HCT116 (cell line): ENCODE measurements at regions not wholly inside any gene's neighbourhood (a gene's known extent, or its start where the extent isn't known, plus 50 kb on each side); places are given as distances from the start of the nearest gene placed in this dataset.

Experiments used
- ATAC-seq: fragments of 200-7000 bp; cut with Tn5 transposase; 2 replicates; pipeline ENCODE4 v1.9.1; 2020; ENCODE audit warnings: mild to moderate bottlenecking, moderate library complexity
- BruUV-seq: library from RNA; stranded (reverse); fragments of 400-500 nt; replicated peaks from 2 replicates; lab custom pipeline; 2021; lab: Mats Ljungman, UMichigan
- CTCF ChIA-PET: fragments of 300-600 bp; sonication (Branson Sonifier 250); formaldehyde crosslinking; loops from one replicate; lab custom pipeline; 2021; ENCODE audit warnings: antibody characterized with exemption; lab: Charles Lee
- POLR2A ChIA-PET: fragments of 300-600, 350-600 bp; sonication (Branson Sonifier 250); formaldehyde crosslinking; loops from one replicate; lab custom pipeline; 2021; ENCODE audit warnings: antibody characterized with exemption; lab: Charles Lee
- RAD21 ChIA-PET, 2 experiments: fragments of 300-600 bp; sonication (Branson Sonifier 250); formaldehyde crosslinking; loops; one replicate each; lab custom pipeline; 2023; ENCODE audit warnings: low total read pairs in 2 of 2; ENCODE audit not compliant: uncharacterized antibody in 2 of 2, unreplicated experiment in 2 of 2, low non-redundant PET in 1 of 2; lab: Charles Lee
- DNase-seq: peaks from one replicate; pipeline ENCODE4 v3.0.0-alpha.2; 2010; ENCODE audit warnings: low read depth, low spot score
- H2AFZ ChIP-seq: fragments of 200-600 bp; shearing (Covaris generic), sonication (generic); 2 replicates; pipeline ENCODE4 v1.6.1; 2017; ENCODE audit warnings: low read depth, mixed run types, mixed read lengths, antibody characterized with exemption, low read length; ENCODE audit not compliant: poor library complexity, severe bottlenecking
- H3K27ac ChIP-seq: 2 replicates; pipeline ENCODE4 v1.5.1; 2012; ENCODE audit warnings: low read depth, low read length
- H3K27me3 ChIP-seq: fragments of 200-600 bp; sonication (generic); 2 replicates; pipeline ENCODE4 v1.6.1; 2016; ENCODE audit warnings: mixed run types, low read length, mixed read lengths; ENCODE audit not compliant: insufficient read depth
- H3K36me3 ChIP-seq, 2 experiments: fragments of 200-500 bp in 1 of 2; fragments of 200-600 bp in 1 of 2; sonication (Bioruptor generic) in 1 of 2; sonication (generic) in 1 of 2; 2 replicates each; pipeline versions ENCODE4 v1.5.1 to v1.6.1; 2014 to 2016; ENCODE audit warnings: low read length in 2 of 2, inconsistent platforms in 1 of 2, mixed read lengths in 1 of 2, mixed run types in 1 of 2; ENCODE audit not compliant: insufficient read depth in 2 of 2, control insufficient read depth in 1 of 2
- H3K4me1 ChIP-seq, 2 experiments: fragments of 200-600 bp in 1 of 2; sonication (generic) in 1 of 2; 2 replicates each; pipeline versions ENCODE4 v1.5.1 to v1.6.1; 2012 to 2017; ENCODE audit warnings: low read length in 2 of 2, inconsistent platforms in 1 of 2, mild to moderate bottlenecking in 1 of 2, mixed read lengths in 1 of 2, mixed run types in 1 of 2, moderate library complexity in 1 of 2; ENCODE audit not compliant: insufficient read depth in 2 of 2, control insufficient read depth in 1 of 2
- H3K4me2 ChIP-seq: fragments of 200-600 bp; sonication (generic); 2 replicates; pipeline ENCODE4 v1.6.1; 2017; ENCODE audit warnings: mixed run types, low read length, mixed read lengths
- H3K4me3 ChIP-seq, 2 experiments: fragments of 200-600 bp in 1 of 2; sonication (generic) in 1 of 2; replicated peaks in 1 of 2; 2 replicates each; pipeline ENCODE4 v1.5.1; 2011 to 2016; ENCODE audit warnings: low read length in 2 of 2, control low read depth in 1 of 2, low read depth in 1 of 2, mild to moderate bottlenecking in 1 of 2, mixed read lengths in 1 of 2, mixed run types in 1 of 2
- H3K79me2 ChIP-seq: fragments of 200-600 bp; sonication (generic); 2 replicates; pipeline ENCODE4 v1.6.1; 2017; ENCODE audit warnings: mild to moderate bottlenecking, mixed run types, low read length, moderate library complexity, mixed read lengths; ENCODE audit not compliant: insufficient read depth
- H3K9ac ChIP-seq: fragments of 200-600 bp; sonication (generic); 2 replicates; pipeline ENCODE4 v1.6.1; 2016; ENCODE audit warnings: low read length, mixed read lengths
- H3K9me2 ChIP-seq: fragments of 200-600 bp; sonication (generic), shearing (Covaris generic); 2 replicates; pipeline ENCODE4 v1.6.1; 2017; ENCODE audit warnings: mixed run types, mild to moderate bottlenecking, moderate library complexity; ENCODE audit not compliant: insufficient read depth
- H3K9me3 ChIP-seq, 2 experiments: fragments of 200-500 bp in 1 of 2; fragments of 200-600 bp in 1 of 2; sonication (Bioruptor generic) in 1 of 2; sonication (generic) in 1 of 2; 2 replicates each; pipeline ENCODE4 v1.6.1; 2014 to 2017; ENCODE audit warnings: low read length in 2 of 2, mixed read lengths in 2 of 2, inconsistent platforms in 1 of 2, low read depth in 1 of 2, mild to moderate bottlenecking in 1 of 2, mixed run types in 1 of 2, moderate library complexity in 1 of 2; ENCODE audit not compliant: control insufficient read depth in 1 of 2, insufficient read depth in 1 of 2
- H4K20me1 ChIP-seq: fragments of 200-600 bp; sonication (generic), shearing (Covaris generic); 2 replicates; pipeline ENCODE4 v1.6.1; 2017; ENCODE audit warnings: mixed run types, mild to moderate bottlenecking, moderate library complexity; ENCODE audit not compliant: insufficient read depth
- CBX3 ChIP-seq: IDR thresholded peaks from 2 replicates; pipeline ENCODE4 v1.6.1; 2012; ENCODE audit warnings: low read depth
- CEBPB ChIP-seq: IDR thresholded peaks from 2 replicates; pipeline ENCODE4 v1.6.1; 2012; ENCODE audit warnings: low read depth
- EGR1 ChIP-seq: IDR thresholded peaks from 2 replicates; pipeline ENCODE4 v1.6.1; 2012; ENCODE audit warnings: low read depth
- EZH2phosphoT487 ChIP-seq: fragments of 200-600 bp; IDR thresholded peaks from 2 replicates; pipeline ENCODE4 v1.6.1; 2018; ENCODE audit warnings: antibody characterized with exemption, borderline replicate concordance
- FOSL1 ChIP-seq: IDR thresholded peaks from 2 replicates; pipeline ENCODE4 v1.6.1; 2012; ENCODE audit warnings: low read depth
- JUND ChIP-seq: IDR thresholded peaks from 2 replicates; pipeline ENCODE4 v1.6.1; 2012
- POLR2A ChIP-seq: IDR thresholded peaks from 2 replicates; pipeline ENCODE4 v1.7.0; 2011; ENCODE audit warnings: borderline replicate concordance; ENCODE audit not compliant: insufficient read depth, insufficient read length; ENCODE audit errors: extremely low read depth
- POLR2AphosphoS5 ChIP-seq: IDR thresholded peaks from 2 replicates; pipeline ENCODE4 v1.6.1; 2011; ENCODE audit warnings: mild to moderate bottlenecking, low read depth, low read length, moderate library complexity
- SIN3A ChIP-seq: IDR thresholded peaks from 2 replicates; pipeline ENCODE4 v1.6.1; 2012; ENCODE audit warnings: low read depth
- YY1 ChIP-seq: IDR thresholded peaks from 2 replicates; pipeline ENCODE4 v1.6.1; 2011; ENCODE audit warnings: low read length, low read depth, moderate library complexity, mild to moderate bottlenecking; ENCODE audit not compliant: insufficient replicate concordance; ENCODE audit errors: extremely low read depth
- intact Hi-C: fragments of 100-400 bp; cut with micrococcal nuclease; formaldehyde crosslinking; loops from 2 replicates; pipeline ENCODE4 v1.10.0; 2022
- TF ChIP-seq, protein P1 (sequence below): IDR thresholded peaks from 2 replicates; pipeline ENCODE4 v1.6.1; 2012

DNA sequence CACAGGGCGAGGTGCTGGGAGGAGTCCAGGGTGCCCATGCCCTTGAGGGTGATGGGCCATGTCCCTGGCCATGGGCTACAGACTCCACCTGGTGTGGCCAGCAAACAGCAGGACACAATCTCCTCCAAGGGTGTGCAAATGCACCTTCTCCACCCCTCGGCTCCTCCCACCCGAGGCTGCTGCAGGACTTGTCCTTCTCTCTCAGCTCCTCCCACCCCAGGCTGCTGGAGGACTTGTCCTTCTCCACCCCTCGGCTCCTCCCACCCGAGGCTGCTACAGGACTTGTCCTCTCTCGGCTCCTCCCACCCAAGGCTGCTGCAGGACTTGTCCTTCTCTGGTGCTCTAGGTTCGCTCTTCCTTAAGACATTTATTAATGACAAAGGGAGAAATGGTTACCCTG lies 57.3 kb upstream of the SNTG2 start:
- H2AFZ ChIP-seq: peak overlapping the region; percentile 30

DNA sequence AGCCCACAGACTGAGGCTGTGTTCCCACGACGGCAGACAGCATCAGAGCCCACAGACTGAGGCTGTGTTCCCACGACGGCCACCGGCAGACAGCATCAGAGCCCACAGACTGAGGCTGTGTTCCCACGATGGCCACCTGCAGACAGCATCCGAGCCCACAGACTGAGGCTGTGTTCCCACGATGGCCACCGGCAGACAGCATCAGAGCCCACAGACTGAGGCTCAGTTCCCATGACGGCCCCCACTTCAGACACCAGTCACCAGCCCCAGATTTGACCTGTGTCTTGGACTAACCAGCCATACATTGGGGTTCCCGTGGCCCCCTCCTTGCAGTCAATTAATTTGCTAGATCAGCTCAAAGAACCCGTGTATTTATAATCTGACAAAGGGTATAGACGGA lies 57.8 kb upstream of the SNTG2 start:
- H3K27me3 ChIP-seq: no peaks in the 10 kb centered on the region; the same call in 1 of the 2 replicates
- peak overlapping the region; percentile 43 for H3K4me2 ChIP-seq
- H3K36me3 ChIP-seq: no peaks in the 10 kb centered on the region
- BruUV-seq: no TSS peak
- no peaks in the 10 kb centered on the region for H3K79me2 ChIP-seq
- no peak for ATAC-seq
- ChIA-PET POLR2A (no interaction called here), CTCF (no interaction called here), RAD21 (no interaction called here)
- H3K27ac ChIP-seq: no peak overlapping the region
- no peaks in the 10 kb centered on the region for H4K20me1 ChIP-seq
- no peak overlapping the region for H3K9ac ChIP-seq
- intact Hi-C loops: no loop called here
- DNase-seq: no peak
- no peaks in the 10 kb centered on the region for H3K9me2 ChIP-seq
- no peak overlapping the region for H3K4me3 ChIP-seq
- TF ChIP-seq EGR1: no peak
- TF ChIP-seq, protein P1, sequence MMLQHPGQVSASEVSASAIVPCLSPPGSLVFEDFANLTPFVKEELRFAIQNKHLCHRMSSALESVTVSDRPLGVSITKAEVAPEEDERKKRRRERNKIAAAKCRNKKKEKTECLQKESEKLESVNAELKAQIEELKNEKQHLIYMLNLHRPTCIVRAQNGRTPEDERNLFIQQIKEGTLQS: no peak
- TF ChIP-seq POLR2A: no peak
- TF ChIP-seq FOSL1: no peak
- TF ChIP-seq YY1: no peak
- no peak for TF ChIP-seq POLR2AphosphoS5
- TF ChIP-seq JUND: no peak
- TF ChIP-seq EZH2phosphoT487: no peak
- no peak for TF ChIP-seq SIN3A
- no peaks in the 10 kb centered on the region for H3K9me3 ChIP-seq
- peaks cover 4 to 17% of the 10 kb centered on the region in 2 experiments; a peak in 2 of 4 replicates for H3K4me1 ChIP-seq
- no peak overlapping the region for H2AFZ ChIP-seq

More for the DNA sequence above, 57.3 kb upstream of the SNTG2 start:
- Histone ChIP-seq H3K9ac (no peak overlapping the region), H3K79me2 (no peaks in the 10 kb centered on the region), H3K9me3 (no peaks in the 10 kb centered on the region), H3K27ac (no peak overlapping the region), H3K4me2 (peak overlapping the region; percentile 43), H4K20me1 (no peaks in the 10 kb centered on the region), H3K36me3 (no peaks in the 10 kb centered on the region), H3K4me3 (no peak overlapping the region), H3K27me3 (no peaks in the 10 kb centered on the region; the same call in 1 of the 2 replicates), H3K4me1 (peaks cover 4 to 17% of the 10 kb centered on the region in 2 experiments; a peak in 2 of 4 replicates), H3K9me2 (no peaks in the 10 kb centered on the region)
- peak; percentile 99 for ATAC-seq
- DNase-seq: peak; percentile 77
- BruUV-seq: no TSS peak
- POLR2A ChIA-PET: no interaction called here
- TF ChIP-seq YY1 (no peak), CBX3 (no peak), POLR2AphosphoS5 (no peak), CEBPB (no peak)
- CTCF ChIA-PET: no interaction called here
- intact Hi-C loops: no loop called here
- RAD21 ChIA-PET: no interaction called here
